Parathyroid adenoma (tissue), 2 donors: ENCODE measurements at regions not wholly inside any gene's neighbourhood (a gene's known extent, or its start where the extent isn't known, plus 50 kb on each side); places are given as distances from the start of the nearest gene placed in this dataset.

ENCODE experiments used
- H2AFZ ChIP-seq: fragments of 300-600 bp; sonication (generic); one replicate; pipeline ENCODE4 v1.7.0; 2017; ENCODE audit warnings: antibody characterized with exemption, mild to moderate bottlenecking
- H3K27ac ChIP-seq: fragments of 300-600 bp; sonication (generic); one replicate; pipeline ENCODE4 v1.7.0; 2017
- H3K27me3 ChIP-seq: fragments of 300-600 bp; sonication (generic); one replicate; pipeline ENCODE4 v1.7.0; 2017; ENCODE audit warnings: low read length; ENCODE audit not compliant: control insufficient read depth, insufficient read depth
- H3K36me3 ChIP-seq: fragments of 300-600 bp; sonication (generic); one replicate; pipeline ENCODE4 v1.7.0; 2017; ENCODE audit warnings: low read length; ENCODE audit not compliant: control insufficient read depth, insufficient read depth
- H3K4me1 ChIP-seq: fragments of 300-600 bp; sonication (generic); one replicate; pipeline ENCODE4 v1.7.0; 2017; ENCODE audit warnings: control low read depth
- H3K4me2 ChIP-seq: fragments of 300-600 bp; sonication (generic); one replicate; pipeline ENCODE4 v1.7.0; 2017; ENCODE audit warnings: low read length
- H3K4me3 ChIP-seq: fragments of 300-600 bp; sonication (generic); one replicate; pipeline ENCODE4 v1.7.0; 2017; ENCODE audit warnings: low read depth, low read length
- H3K79me2 ChIP-seq: fragments of 300-600 bp; sonication (generic); one replicate; pipeline ENCODE4 v1.7.0; 2017; ENCODE audit warnings: control low read depth
- H3K9ac ChIP-seq: fragments of 300-600 bp; sonication (generic); one replicate; pipeline ENCODE4 v1.7.0; 2017; ENCODE audit warnings: mild to moderate bottlenecking
- H3K9me3 ChIP-seq: fragments of 300-600 bp; sonication (generic); one replicate; pipeline ENCODE4 v1.7.0; 2017; ENCODE audit warnings: low read length; ENCODE audit not compliant: control insufficient read depth
- TF ChIP-seq, protein P1 (sequence below): fragments of 300-600 bp; sonication (generic); IDR thresholded peaks from one replicate; pipeline ENCODE4 v1.7.0; 2017; ENCODE audit warnings: antibody characterized with exemption, mild to moderate bottlenecking
- donor health status: primary hyperparathyroidism.

DNA sequence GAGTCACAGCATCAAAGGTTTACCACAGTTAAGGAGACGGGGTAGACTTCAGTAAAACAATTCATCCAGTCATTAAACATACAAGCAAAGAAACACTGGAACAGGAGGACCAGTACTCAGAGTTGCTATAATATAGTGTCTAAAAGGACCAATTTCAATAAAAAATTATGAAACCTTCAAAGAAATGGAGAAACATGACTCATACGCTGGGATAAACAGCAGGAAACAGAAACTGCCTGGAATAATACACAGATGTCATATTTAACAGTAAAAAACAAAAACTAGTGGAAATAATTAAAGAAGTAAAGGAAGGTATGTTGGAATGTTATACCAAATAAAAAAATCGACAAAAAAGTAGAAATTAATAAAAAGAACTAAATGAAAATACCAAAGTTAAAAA, 1075.9 kb downstream of the NR2F1-AS1 start:
- Histone ChIP-seq H3K27ac (no peak overlapping the region), H2AFZ (no peak overlapping the region), H3K79me2 (no peaks in the 10 kb centered on the region), H3K27me3 (no peaks in the 10 kb centered on the region), H3K36me3 (no peaks in the 10 kb centered on the region), H3K4me3 (no peak overlapping the region), H3K9ac (no peak overlapping the region), H3K9me3 (no peaks in the 10 kb centered on the region), H3K4me2 (no peak overlapping the region), H3K4me1 (no peaks in the 10 kb centered on the region)
- TF ChIP-seq, protein P1, sequence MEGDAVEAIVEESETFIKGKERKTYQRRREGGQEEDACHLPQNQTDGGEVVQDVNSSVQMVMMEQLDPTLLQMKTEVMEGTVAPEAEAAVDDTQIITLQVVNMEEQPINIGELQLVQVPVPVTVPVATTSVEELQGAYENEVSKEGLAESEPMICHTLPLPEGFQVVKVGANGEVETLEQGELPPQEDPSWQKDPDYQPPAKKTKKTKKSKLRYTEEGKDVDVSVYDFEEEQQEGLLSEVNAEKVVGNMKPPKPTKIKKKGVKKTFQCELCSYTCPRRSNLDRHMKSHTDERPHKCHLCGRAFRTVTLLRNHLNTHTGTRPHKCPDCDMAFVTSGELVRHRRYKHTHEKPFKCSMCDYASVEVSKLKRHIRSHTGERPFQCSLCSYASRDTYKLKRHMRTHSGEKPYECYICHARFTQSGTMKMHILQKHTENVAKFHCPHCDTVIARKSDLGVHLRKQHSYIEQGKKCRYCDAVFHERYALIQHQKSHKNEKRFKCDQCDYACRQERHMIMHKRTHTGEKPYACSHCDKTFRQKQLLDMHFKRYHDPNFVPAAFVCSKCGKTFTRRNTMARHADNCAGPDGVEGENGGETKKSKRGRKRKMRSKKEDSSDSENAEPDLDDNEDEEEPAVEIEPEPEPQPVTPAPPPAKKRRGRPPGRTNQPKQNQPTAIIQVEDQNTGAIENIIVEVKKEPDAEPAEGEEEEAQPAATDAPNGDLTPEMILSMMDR = no peak

DNA sequence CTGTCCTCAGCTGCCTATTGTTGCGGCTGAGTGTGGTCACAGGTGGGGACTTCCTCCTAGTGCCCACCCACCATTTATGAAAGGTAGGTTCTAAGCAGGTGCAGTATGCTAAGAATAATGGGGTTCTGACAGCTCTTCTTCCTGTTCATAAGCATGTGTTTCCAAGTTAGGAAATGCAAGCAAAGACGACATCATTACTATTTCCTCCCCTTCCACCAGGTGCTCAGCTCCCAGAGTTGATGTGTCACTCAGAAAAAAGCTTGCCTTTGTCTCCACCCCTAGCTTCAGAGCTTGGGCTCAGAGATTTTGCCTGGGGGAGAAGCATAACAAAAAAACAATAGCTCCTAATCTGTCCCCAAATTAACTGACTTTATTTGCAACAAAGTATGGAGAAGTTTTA, 1076.7 kb downstream of the NR2F1-AS1 start:
- H3K4me2 ChIP-seq = no peak overlapping the region
- no peak overlapping the region for H3K9ac ChIP-seq
- no peaks in the 10 kb centered on the region for H3K9me3 ChIP-seq
- H3K27ac ChIP-seq = no peak overlapping the region
- TF ChIP-seq, protein P1 = no peak
- H3K4me3 ChIP-seq = no peak overlapping the region
- no peaks in the 10 kb centered on the region for H3K4me1 ChIP-seq
- H3K36me3 ChIP-seq = no peaks in the 10 kb centered on the region
- no peaks in the 10 kb centered on the region for H3K27me3 ChIP-seq
- no peak overlapping the region for H2AFZ ChIP-seq
- no peaks in the 10 kb centered on the region for H3K79me2 ChIP-seq

DNA sequence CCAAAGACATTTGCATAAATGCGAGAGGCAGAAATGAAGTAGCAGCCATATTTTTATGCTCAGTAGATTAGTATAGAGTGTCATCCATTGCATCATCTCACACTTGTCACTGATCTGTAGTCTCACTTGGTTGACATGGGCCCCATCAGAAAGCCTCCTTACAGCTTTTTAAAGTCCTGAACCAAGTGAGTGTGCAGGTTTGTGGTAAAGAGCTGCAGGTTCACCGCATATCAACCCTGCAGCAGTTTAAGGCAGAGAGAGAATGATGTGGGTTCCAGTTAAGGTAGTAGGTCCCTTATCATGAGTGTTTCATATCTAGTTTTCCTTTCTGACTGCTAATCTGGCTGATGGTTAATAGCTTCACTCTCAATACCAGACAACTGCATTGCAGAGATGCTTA, 1080.3 kb downstream of the NR2F1-AS1 start:
- H3K79me2 ChIP-seq = no peaks in the 10 kb centered on the region
- H3K4me1 ChIP-seq = no peaks in the 10 kb centered on the region
- no peak overlapping the region for H2AFZ ChIP-seq
- H3K27ac ChIP-seq = no peak overlapping the region
- TF ChIP-seq, protein P1 = no peak
- H3K4me2 ChIP-seq = no peak overlapping the region
- no peaks in the 10 kb centered on the region for H3K36me3 ChIP-seq
- H3K27me3 ChIP-seq = no peaks in the 10 kb centered on the region
- H3K9ac ChIP-seq = no peak overlapping the region
- no peak overlapping the region for H3K4me3 ChIP-seq
- no peaks in the 10 kb centered on the region for H3K9me3 ChIP-seq

DNA sequence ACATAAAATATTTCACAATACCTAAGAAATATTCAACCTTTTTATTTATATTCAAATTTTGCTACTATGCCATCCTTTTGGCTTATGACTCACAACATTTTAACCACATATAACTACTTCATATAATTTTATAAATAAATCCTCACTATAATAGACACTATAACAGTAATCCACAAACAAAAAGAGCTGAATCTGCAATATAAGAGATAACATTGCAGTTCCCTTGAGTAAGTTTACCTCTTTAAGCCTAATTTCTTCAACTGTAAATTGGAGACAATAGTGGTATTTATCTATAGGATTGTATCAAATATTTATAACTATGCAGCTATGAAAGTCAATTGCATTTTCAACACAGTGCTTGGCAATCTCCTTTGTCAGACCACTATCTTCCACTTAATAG, 1084.5 kb downstream of the NR2F1-AS1 start:
- no peaks in the 10 kb centered on the region for H3K36me3 ChIP-seq
- TF ChIP-seq, protein P1 = no peak
- H3K4me1 ChIP-seq = no peaks in the 10 kb centered on the region
- H3K79me2 ChIP-seq = no peaks in the 10 kb centered on the region
- H3K9ac ChIP-seq = no peak overlapping the region
- no peaks in the 10 kb centered on the region for H3K9me3 ChIP-seq
- H3K27me3 ChIP-seq = no peaks in the 10 kb centered on the region
- no peak overlapping the region for H3K4me2 ChIP-seq
- no peak overlapping the region for H3K27ac ChIP-seq
- H2AFZ ChIP-seq = no peak overlapping the region
- no peak overlapping the region for H3K4me3 ChIP-seq

DNA sequence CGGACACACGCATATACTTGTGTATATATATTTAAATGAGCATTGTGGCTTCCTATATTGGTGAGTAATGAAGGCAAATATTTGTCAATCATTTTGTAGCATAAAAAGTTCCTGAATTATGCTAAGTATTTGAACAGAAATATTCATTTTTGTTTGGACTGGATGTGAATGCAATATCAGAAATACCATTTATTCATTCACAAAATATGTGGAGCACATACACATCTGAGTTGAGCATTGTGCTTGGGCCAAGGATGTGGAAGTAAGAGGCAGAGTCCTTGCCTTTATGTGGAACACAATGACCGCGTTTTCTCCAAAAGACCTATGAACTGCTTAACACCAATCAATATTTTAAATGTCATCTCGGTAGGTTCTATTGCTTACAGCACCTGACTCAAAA, 1086.5 kb downstream of the NR2F1-AS1 start:
- no peak overlapping the region for H2AFZ ChIP-seq
- no peaks in the 10 kb centered on the region for H3K79me2 ChIP-seq
- H3K9ac ChIP-seq = no peak overlapping the region
- H3K9me3 ChIP-seq = no peaks in the 10 kb centered on the region
- H3K4me1 ChIP-seq = no peaks in the 10 kb centered on the region
- TF ChIP-seq, protein P1 = no peak
- H3K27me3 ChIP-seq = no peaks in the 10 kb centered on the region
- no peaks in the 10 kb centered on the region for H3K36me3 ChIP-seq
- H3K27ac ChIP-seq = no peak overlapping the region
- no peak overlapping the region for H3K4me2 ChIP-seq
- H3K4me3 ChIP-seq = no peak overlapping the region
